GM18505 (cell line): ENCODE measurements at regions not wholly inside any gene's neighbourhood (a gene's known extent, or its start where the extent isn't known, plus 50 kb on each side); places are given as distances from the start of the nearest gene placed in this dataset.

ENCODE experiments used
- ATAC-seq: cut with Tn5 transposase; IDR thresholded peaks from one replicate; pipeline ENCODE4 v1.9.1; 2021; ENCODE audit not compliant: unreplicated experiment
- POLR2A ChIP-seq: IDR thresholded peaks from 4 replicates; pipeline ENCODE4 v1.6.1; 2011; ENCODE audit warnings: borderline replicate concordance; ENCODE audit not compliant: insufficient read depth, insufficient read length; ENCODE audit errors: extremely low read depth

DNA sequence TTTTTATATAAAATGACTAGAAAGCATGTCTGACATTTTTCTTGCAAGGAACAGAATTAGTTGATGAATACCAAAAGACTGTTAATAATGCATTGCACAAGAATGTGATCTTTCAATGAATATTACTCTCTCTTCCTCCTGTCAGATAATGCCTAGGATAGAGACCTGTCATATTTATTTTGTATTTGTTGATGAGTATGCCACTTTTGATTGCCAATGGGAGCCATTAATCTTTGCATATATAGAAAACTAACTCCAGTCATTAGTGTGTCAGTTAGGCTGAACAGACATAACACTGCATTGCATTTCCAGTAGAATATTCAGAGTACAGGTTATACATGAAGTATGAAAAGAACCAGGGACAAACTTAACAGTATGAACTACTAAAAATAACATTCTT lies 1125.3 kb downstream of the LRFN5 start:
- no peak for TF ChIP-seq POLR2A
- ATAC-seq, result no peak

GRCh38 chr14:42731480-42731879 lies 1124.8 kb downstream of the LRFN5 start:
- ATAC-seq, result no peak
- TF ChIP-seq POLR2A, result no peak

DNA sequence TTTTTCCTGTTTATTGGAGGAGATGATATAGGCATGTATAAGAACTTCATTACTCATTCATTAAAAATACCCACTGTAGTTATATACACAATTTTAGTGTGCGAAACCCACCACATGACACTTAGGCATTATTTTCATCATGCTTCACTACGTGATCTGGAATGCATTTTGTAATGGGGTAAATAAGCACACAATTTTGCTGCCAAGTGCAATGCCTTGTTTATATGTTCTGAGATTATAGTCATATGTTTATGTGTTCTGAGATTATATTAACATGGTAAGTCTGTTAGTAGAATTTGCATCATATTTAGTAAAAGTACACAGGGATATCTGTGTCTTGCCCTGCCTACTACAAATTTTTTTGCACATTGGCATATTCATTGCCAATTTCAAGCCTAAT lies 1123.0 kb downstream of the LRFN5 start:
- ATAC-seq, result no peak
- TF ChIP-seq POLR2A, result no peak

GRCh38 chr14:42719391-42719790 lies 1112.7 kb downstream of the LRFN5 start:
- ATAC-seq, result no peak
- no peak for TF ChIP-seq POLR2A

DNA sequence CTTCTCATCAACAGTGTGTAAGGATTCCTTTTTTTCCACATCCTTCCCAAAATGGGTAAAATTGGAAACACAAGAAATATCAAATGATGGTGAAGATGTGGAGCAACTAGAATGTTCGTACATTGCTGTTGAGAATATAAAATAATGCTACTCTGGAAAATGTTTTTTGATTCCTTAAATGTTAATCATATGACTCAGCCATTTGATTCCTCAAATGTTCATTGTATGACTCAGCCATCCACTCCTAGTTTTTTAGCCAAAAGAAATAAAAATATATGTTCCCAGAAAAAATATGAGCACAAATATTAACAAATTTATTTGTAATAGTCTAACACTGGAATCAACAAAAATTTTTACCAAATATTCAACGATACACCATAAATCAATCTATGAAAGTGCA lies 1108.6 kb downstream of the LRFN5 start:
- no peak for ATAC-seq
- TF ChIP-seq POLR2A, result no peak

DNA sequence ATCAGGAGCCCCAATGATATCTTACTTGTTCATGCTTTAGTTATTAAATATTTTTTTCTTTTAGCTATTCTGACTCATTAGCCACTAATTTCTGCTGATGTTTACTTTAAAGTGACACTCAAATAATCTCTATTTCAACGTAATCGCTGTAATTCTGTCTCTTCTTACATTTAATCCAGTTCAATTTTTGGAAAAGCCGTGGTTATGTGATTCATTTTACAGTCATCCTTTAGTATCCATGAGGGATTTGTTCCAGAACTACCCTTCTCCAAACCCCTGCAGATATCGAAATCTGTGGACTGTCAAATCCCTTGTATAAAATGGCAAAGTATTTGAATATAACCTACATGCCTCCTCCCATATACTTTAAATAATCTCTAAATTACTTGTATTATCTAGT lies 1103.4 kb downstream of the LRFN5 start:
- no peak for ATAC-seq
- no peak for TF ChIP-seq POLR2A

DNA sequence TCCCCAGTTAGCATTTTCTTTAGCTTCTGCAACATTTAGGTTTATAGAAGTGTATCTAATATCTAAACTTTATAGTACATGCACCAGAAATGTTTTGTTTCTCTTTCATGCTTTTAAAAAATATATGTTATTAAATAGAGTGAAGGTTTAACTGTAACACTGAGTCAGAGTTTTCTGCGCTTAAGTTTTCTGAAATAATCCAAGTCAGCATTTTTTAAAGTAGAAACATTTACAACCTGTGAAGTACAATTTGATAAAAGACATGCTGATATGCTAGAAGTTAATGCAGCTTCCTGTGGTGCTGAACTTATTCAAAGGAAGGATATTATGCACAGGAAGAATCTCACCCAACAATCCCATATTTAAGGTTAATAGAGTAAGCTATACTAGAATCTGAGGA lies 1096.8 kb downstream of the LRFN5 start:
- no peak for ATAC-seq
- no peak for TF ChIP-seq POLR2A

- TF ChIP-seq POLR2A, result no peak
- ATAC-seq, result no peak
These were observed 1080.7 kb downstream of the LRFN5 start for GRCh38 chr14:42687421-42687820.

- no peak for ATAC-seq
- TF ChIP-seq POLR2A, result no peak
These were observed 1077.0 kb downstream of the LRFN5 start for GRCh38 chr14:42683707-42684106.

- no peak for TF ChIP-seq POLR2A
- no peak for ATAC-seq
These were observed 1070.0 kb downstream of the LRFN5 start for GRCh38 chr14:42676636-42677035.

DNA sequence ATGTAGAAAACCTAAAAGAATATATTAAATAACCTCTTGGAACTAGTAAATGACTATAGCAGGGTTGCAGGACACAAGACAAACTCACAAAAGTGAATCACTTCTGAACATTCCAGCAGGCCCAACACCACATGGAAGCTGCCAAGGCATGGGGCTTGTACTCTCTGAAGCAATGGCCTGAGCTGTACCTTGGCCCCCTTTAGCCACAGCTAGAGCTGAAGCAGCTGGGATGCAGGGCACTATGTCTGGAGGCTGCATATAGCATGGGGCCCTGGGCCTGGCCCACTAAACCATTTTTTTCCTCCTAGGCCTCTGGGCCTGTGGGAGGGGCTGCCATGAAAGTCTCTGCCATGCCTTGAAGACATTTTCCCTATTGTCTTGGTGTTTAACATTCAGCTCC lies 1067.3 kb downstream of the LRFN5 start:
- no peak for TF ChIP-seq POLR2A
- no peak for ATAC-seq

- ATAC-seq, result no peak
- TF ChIP-seq POLR2A, result no peak
These were observed 1065.0 kb downstream of the LRFN5 start for GRCh38 chr14:42671636-42672035.

DNA sequence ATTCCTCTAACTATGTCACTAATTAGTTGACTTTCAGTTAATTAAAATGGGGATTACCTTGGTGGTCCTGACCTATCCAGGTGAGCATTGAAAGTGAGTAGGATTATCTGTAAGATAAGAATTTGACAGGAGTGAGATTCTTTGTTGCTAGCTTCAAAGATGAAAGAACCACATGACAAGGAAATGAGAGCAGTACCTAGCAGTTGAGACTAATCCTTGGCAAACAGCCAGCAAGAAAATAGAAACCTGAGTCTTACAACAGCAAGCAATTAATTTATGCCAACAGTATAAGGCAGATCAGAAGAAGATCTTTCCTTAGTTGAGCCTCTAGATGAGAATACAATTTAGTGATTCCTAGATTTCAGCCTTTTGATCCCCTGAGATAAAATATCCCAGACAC lies 1058.4 kb downstream of the LRFN5 start:
- ATAC-seq, result no peak
- no peak for TF ChIP-seq POLR2A

DNA sequence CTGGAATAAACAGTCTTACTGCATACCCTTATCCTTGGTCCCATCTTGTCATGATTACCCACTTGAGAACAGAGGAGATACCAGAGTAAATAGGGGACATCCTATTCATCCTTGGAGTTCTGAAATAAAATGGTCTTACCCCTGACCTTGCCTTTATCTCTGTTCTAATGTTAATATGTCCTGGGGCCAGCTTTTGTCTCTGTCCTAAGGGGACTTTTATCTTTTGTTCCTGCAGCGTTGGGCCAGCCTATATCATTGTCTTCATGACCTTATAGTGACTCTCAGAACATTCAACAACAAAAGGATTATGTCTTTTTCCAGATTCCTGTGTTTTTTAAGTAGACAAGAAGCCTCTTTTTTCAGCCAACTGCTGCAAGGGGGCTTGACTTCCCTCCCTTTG lies 1057.5 kb downstream of the LRFN5 start:
- TF ChIP-seq POLR2A, result no peak
- ATAC-seq, result no peak

GRCh38 chr14:42654707-42655106 lies 1048.0 kb downstream of the LRFN5 start:
- no peak for TF ChIP-seq POLR2A
- no peak for ATAC-seq
